Suppressor macrophage treated with lipopolysaccharide for 4 hours (primary cell): ENCODE measurements at regions not wholly inside any gene's neighbourhood (a gene's known extent, or its start where the extent isn't known, plus 50 kb on each side); places are given as distances from the start of the nearest gene placed in this dataset.
"Not testable (repeated sequence)": the region's sequence is repeated elsewhere in the genome, so short reads cannot be mapped to it uniquely, and the experiment has no call there.

Source experiments
- DNase-seq: peaks from one replicate; pipeline ENCODE4 v3.0.0-alpha.2; 2020

DNA sequence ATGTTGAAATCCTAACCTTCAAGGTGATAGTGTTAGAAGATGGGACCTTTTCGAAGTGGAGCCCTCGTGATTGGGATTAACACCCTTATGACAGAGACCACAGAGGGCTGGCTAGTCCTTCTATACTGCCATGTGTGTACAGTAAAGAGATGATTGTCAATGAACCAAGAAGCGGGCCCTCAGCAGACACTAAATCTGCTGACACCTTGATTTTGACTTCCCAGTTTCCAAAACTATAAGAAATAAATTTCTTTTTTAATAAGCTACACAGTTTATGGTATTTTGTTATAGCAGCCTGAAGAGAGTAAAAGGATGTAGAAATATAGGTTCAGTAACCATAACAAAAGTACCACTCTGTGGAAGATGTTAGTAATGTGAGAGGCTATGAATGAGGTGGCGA lies 419.0 kb upstream of the NUDT12 start:
- DNase-seq, result no peak

- DNase-seq, result no peak
These were observed 411.1 kb upstream of the NUDT12 start for GRCh38 chr5:103973669-103974068.

GRCh38 chr5:103966295-103966694 lies 403.7 kb upstream of the NUDT12 start:
- not testable (repeated sequence) for DNase-seq

DNA sequence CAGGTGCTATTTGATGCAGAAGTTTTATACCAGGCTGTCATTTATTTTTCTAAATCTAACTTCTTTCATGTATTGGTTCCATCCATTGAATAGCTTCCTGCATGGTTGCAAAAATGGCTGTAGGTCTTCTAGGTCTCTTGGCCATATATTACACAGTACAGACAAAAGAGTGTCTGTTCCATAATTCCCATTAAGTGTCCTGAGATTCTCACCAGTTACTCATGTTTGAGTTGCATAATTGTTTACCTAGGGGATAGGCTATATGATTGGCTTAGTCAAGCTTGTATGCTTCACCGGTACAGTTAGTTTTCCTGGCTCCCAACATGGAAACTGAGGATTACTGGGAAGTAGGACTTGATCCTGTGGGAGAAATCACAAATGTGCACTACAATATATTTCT lies 399.4 kb upstream of the NUDT12 start:
- DNase-seq, result no peak

DNA sequence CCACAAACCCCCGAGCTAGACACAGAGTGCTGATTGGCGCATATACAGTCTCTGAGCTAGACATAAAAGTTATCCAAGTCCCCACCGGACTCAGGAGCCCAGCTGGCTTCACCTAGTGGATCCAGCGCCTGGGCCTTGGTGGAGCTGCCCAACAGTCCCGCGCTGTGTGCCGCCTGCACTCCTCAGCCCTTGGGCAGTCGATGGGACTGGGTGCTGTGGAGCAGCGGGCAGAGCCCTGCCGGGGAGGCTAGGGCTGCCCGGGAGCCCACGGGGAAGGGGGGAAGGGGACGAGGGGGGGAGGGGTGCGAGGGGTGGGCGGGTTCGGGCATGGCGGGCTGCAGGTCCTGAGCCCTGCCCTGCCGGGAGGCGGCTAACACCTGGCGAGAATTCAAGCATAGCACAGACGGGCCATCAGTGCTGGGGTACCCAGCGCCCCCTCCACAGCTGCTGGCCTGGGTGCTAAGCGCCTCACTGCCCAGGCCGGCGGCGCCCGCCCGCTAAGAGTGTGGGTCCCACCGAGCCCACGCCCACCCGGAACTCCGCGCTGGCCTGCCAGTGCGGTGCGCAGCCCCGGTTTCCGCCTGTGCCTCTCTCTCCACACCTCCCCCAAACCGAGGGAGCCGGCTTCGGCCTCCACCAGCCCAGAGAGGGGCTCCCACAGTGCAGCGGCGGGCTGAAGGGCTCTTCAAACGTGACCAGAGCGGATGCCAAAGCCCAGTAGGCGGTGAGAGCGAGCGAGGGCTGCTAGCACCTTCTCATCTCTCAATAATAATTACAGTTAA lies 391.2 kb upstream of the NUDT12 start:
- no peak for DNase-seq

- no peak for DNase-seq
These were observed 389.2 kb upstream of the NUDT12 start for GRCh38 chr5:103951776-103952175.

DNA sequence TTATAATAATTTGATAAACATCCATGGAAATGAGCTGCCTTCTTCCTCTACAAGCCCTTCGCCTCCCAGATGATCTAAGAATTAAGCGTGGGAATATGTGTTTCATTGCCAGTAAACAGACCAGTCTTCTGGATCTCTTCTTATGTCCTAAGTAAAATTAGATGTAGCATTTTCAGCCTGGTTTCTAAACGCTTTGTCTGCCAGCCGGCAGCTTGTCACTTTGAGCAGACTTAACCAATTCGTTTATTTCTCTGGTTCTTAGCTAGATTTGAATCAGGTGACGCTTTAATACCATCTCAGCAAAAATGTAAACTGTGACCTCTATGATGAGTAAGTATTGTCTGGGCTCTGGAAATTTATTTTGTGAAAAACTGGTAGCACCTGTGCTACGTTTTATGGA lies 380.6 kb upstream of the NUDT12 start:
- no peak for DNase-seq

DNA sequence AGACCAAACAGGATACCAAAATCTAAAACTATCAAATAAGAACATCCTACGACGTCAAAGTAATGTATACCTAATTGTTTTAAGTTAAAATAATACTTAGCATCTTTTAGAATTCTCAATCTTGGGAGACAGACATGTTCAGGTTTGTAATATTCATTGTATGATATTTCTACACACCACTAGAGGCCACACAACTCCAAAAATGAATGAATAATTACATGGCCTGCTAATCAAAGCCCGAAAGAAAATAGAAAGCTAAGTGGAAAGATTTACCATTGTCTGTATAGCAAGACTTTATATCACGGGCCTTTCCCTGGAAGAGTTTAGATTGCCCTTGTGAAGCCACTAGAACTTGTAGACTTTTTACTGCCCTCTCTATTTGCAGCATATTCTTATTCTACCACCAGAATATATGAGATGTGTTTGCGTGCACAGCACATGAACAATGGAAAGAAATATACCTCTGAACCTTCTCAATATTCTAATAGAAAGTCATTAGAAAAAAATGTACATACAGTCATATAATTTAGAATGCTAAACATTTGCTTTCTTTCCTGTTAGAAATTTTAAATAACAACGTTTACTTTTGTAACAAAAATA lies 380.1 kb upstream of the NUDT12 start:
- no peak for DNase-seq

- DNase-seq, result no peak
These were observed 379.0 kb upstream of the NUDT12 start for GRCh38 chr5:103941596-103941995.

- DNase-seq, result no peak
These were observed 375.6 kb upstream of the NUDT12 start for GRCh38 chr5:103938146-103938695.

DNA sequence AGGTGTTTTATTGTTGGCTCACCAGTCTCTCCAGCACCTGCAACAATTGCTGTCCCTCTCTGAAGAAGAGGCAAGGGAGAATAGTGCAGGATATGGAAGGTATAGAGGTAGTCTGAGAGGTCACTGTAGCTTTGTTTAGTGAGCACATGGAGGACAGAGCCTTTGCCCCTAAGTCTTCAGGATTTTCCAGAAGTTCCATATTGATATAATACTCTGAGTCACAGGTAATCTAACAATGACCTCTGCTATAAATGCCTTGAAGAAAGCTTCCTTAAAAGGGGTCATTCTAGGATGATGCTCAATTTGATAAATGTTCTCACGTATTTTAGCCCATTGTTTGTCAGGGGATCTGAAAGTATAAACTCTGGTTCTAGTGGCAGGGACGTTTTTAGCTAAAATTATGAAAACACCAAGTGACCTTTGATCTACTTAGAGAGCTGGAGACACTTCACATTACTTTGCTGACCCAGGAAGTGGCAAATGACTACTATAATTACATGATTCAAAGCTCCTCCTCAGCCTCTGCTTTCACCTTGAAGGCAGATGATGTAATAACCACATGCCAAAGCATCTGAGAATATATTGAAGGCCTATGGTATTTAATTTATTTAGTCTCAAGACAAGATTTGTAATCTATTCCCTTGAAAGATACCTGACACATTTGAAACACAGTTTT lies 366.9 kb upstream of the NUDT12 start:
- DNase-seq, result no peak

GRCh38 chr5:103927739-103928138 lies 365.1 kb upstream of the NUDT12 start:
- no peak for DNase-seq

DNA sequence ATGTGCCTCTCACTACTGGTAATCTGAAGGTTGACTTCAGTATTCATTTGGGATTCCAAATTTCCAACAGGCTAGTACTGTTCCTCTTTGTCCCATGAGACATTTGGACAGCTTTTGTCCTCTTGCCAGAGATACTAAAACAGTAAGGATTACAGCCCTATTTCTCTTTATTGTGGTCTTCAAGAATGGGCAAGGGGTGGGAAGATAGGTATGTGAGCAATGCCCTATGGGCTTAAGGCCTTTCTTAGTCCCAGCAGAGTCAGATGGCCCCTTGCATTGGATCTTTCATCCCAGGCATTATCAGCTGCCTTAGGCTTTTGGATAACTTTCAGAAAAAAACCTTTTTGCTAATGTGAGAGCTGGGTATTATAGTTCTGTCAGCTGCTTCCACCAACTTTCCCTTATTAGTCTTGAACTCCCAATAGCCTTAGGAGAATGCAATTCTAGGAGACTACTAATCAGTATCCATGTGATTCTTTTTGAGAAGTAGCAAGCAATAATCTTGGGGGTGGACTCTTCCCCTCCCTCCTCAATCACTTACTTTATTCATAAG lies 361.1 kb upstream of the NUDT12 start:
- DNase-seq, result no peak

DNA sequence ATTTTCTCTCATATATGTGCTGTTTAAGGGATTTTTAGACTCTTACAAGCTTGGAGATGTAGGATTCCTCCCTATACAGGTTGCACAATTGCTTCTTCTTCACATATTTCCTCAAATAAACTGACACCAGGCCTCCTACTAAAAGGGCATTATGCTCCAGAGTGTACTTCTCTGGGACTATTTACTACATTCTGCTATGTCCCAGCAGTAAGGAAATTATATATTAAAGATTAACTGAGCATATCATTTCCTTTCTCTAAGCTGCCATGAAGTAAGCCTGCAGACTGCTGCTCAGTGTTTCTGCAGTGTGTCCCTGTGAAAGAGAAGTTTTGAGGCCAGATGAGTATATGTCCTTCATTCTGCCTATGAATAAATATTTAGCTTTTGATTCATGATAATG lies 356.9 kb upstream of the NUDT12 start:
- DNase-seq, result no peak

DNA sequence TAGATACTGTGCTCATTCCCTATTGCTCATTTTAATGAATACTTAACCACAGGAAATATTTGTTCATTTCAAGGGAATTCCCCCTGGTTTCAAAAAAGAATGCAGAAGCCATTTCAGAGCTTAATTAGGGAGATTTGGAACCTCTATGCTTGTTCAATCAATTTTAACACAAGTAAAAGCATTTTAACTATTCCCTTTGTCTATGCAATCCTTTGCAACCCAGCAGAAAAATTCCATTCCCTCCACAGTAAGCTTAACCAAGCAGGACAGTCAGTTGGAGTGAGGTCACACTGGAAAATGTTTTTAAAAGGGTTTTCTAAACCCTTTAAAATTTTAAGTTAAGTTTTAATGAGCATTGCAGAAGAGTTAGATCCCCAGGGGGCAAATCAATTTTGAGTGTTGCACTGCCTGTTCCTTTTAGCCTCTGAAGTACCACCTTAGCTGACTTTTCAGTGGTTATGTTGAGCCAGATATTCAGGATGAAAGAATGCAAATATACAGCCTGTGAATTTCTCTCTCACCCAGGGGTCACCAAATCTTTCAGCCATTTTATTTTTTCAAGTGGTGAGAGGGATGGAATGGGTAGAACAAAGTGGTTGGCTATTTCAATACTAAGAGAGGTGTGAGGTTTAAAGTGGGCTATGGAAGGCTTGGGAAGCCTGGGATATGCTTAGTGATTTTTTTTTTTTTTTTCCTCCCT lies 356.2 kb upstream of the NUDT12 start:
- DNase-seq, result no peak

GRCh38 chr5:103915081-103915480 lies 352.5 kb upstream of the NUDT12 start:
- no peak for DNase-seq

GRCh38 chr5:103910786-103911185 lies 348.2 kb upstream of the NUDT12 start:
- DNase-seq, result no peak

DNA sequence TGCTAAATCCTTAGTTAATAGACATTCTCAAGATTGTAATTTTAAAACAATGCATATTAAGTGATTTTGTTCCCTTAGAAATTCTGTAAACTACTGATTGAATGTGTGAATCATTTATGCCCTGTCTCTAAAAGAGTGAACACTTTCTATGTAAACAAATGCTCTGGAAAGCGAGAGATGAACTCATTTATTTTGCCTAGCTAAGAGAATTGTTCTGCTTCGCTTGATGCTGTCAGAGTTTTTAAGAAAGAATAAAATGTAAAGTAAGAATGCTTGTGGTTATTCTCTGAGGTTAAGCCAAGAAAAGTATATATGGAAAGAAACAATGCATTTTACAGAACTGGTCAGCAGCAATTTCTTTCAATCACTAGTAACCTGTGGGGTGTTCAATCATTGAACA lies 347.4 kb upstream of the NUDT12 start:
- no peak for DNase-seq

DNA sequence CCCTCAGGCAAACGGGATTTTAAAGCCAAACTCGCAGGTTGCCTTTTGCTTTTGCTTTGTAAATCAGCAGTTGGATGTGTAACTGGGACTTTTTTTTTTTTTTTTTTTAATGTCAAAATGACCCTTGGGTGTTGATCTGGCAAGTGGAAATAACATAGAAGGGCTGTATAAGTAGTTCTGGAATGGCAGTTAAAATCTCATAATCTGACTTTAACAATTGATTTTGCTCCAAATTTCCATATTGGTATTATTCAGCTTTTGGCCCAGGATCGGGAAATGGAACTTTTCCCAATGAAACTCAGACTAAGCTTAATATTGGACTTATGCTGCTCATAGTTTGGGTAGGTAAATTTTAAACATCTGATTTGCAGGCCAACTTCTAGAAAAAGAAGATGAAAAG lies 346.8 kb upstream of the NUDT12 start:
- no peak for DNase-seq

DNA sequence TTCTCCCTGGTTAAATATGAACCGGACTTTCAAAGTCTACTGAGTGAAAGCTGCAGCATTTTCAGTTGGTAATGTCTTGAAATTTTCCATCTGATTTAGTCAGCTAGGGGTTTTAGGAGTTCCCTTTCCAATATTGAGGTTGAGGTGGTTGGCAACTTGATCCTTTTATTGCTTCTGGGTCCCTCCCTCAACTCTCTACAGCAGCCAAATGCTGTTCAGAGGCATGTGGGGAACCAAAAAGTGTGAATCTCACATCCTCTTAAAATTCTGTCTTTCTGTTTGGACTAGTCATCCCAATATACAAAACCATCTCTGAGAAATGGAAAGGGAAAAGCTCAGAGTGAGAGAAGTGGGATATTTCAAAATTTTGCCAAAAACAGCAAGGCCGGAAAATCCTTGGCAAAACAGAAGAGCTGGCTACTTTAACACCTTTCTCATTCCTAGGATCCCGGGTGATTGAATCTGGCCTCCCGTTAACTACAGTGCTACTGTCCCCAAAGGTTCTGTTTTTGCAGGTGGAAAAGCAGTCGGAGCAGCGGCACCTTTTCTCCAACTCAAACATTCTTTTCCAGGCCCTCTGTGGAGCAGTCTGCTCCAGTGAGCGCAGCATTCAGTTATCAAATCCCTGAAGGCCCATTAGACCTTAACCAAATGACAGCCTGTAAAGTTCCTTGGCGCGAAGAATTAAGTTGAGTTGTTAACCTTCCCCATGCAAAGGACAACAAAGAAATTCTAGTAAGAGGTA lies 345.9 kb upstream of the NUDT12 start:
- DNase-seq, result no peak

GRCh38 chr5:103907001-103907400 lies 344.4 kb upstream of the NUDT12 start:
- no peak for DNase-seq

DNA sequence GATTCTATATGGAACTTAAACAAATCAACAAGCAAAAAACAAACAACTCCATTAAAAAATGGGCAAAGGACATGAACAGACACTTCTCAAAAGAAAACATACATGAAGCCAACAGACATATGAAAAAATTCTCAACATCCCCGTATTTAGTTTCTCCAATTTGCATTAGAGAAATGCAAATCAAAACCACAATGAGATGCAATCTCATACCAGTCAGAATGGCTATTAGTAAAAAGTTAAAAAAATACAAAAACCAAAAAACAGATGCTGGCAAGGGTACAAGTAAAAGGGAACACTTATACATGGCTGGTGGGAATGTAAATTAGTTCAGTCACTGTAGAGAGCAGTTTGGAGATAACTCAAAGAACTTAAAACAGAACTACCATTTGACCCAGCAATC lies 342.1 kb upstream of the NUDT12 start:
- no peak for DNase-seq
